GM21576 (cell line): ENCODE measurements at regions not wholly inside any gene's neighbourhood (a gene's known extent, or its start where the extent isn't known, plus 50 kb on each side); places are given as distances from the start of the nearest gene placed in this dataset.

Source experiments
- ATAC-seq: cut with Tn5 transposase; IDR thresholded peaks from one replicate; pipeline ENCODE4 v1.9.1; 2021; ENCODE audit warnings: mild to moderate bottlenecking, moderate library complexity; ENCODE audit not compliant: unreplicated experiment

- ATAC-seq, result no peak
Observed at GRCh38 chr11:23976426-23976825, 520.4 kb upstream of the LUZP2 start.

- ATAC-seq, result no peak
Observed at GRCh38 chr11:23976841-23977271, 520.0 kb upstream of the LUZP2 start.

- ATAC-seq, result no peak
Observed at GRCh38 chr11:23988381-23989006, 508.4 kb upstream of the LUZP2 start.

- no peak for ATAC-seq
Observed at GRCh38 chr11:23990346-23991164, 506.3 kb upstream of the LUZP2 start.

GRCh38 chr11:23991165-23991539 is 505.7 kb upstream of the LUZP2 start:
- ATAC-seq, result no peak

- no peak for ATAC-seq
Observed at GRCh38 chr11:23995891-23996290, 501.0 kb upstream of the LUZP2 start.

- no peak for ATAC-seq
Observed at GRCh38 chr11:23997356-23997755, 499.5 kb upstream of the LUZP2 start.

GRCh38 chr11:24005202-24005876 is 491.5 kb upstream of the LUZP2 start:
- ATAC-seq, result no peak

- no peak for ATAC-seq
Observed at GRCh38 chr11:24043842-24044241, 453.0 kb upstream of the LUZP2 start.

- no peak for ATAC-seq
Observed at GRCh38 chr11:24046731-24047130, 450.1 kb upstream of the LUZP2 start.

GRCh38 chr11:24056051-24056450 is 440.8 kb upstream of the LUZP2 start:
- ATAC-seq, result no peak

- no peak for ATAC-seq
Observed at GRCh38 chr11:24060125-24060524, 436.7 kb upstream of the LUZP2 start.

GRCh38 chr11:24064309-24064903 is 432.4 kb upstream of the LUZP2 start:
- no peak for ATAC-seq

- ATAC-seq, result no peak
Observed at GRCh38 chr11:24068197-24068596, 428.7 kb upstream of the LUZP2 start.

GRCh38 chr11:24070435-24070834 is 426.4 kb upstream of the LUZP2 start:
- ATAC-seq, result no peak

- ATAC-seq, result no peak
Observed at GRCh38 chr11:24078018-24078417, 418.8 kb upstream of the LUZP2 start.

- ATAC-seq, result no peak
Observed at GRCh38 chr11:24082241-24082640, 414.6 kb upstream of the LUZP2 start.

- no peak for ATAC-seq
Observed at GRCh38 chr11:24082860-24083259, 414.0 kb upstream of the LUZP2 start.

- ATAC-seq, result no peak
Observed at GRCh38 chr11:24084956-24085355, 411.9 kb upstream of the LUZP2 start.

GRCh38 chr11:24086921-24087320 is 409.9 kb upstream of the LUZP2 start:
- ATAC-seq, result no peak

- no peak for ATAC-seq
Observed at GRCh38 chr11:24091594-24091993, 405.3 kb upstream of the LUZP2 start.

- ATAC-seq, result no peak
Observed at GRCh38 chr11:24093375-24093774, 403.5 kb upstream of the LUZP2 start.
